ENCODE measurements at regions not wholly inside any gene's neighbourhood (a gene's known extent, or its start where the extent isn't known, plus 50 kb on each side); places are given as distances from the start of the nearest gene placed in this dataset.

DNA sequence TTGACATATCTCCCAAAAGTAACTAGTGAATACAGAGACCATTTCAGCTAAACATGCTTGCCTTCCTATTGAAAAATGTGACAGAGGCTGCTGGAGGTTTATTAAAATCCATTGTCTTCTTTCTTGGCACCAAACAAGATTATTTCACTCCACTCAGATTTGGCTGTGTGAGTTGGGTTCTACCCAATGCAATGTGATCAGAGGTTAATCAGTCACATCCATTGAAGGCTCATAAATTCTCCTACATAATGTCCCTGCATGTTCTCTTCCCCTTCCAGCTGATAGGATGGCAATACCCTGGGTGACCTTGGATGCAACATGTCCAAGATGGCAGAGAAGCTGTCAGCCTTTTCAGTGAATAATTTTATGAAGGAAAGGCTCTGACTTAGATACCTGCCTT, 54.5 kb downstream of the TKTL2 start:
- no peak overlapping the region for H3K27ac ChIP-seq
- ATAC-seq = no peak
- FAIRE-seq = no peak
- POLR2A ChIA-PET = no interaction called here
- H3K4me1 ChIP-seq = no peaks in the 10 kb centered on the region
- no peak overlapping the region for H3K4me2 ChIP-seq
- TF ChIP-seq JUNB (IDR thresholded peaks at IDR 0.05) = no peak
- no peak overlapping the region for H3K4me3 ChIP-seq
- no peak for DNase-seq (ENCODE audit: low read depth in 1 of 2, low spot score in 1 of 2)
- CTCF ChIA-PET = no interaction called here
- no peaks in the 10 kb centered on the region for H3K9me3 ChIP-seq

DNA sequence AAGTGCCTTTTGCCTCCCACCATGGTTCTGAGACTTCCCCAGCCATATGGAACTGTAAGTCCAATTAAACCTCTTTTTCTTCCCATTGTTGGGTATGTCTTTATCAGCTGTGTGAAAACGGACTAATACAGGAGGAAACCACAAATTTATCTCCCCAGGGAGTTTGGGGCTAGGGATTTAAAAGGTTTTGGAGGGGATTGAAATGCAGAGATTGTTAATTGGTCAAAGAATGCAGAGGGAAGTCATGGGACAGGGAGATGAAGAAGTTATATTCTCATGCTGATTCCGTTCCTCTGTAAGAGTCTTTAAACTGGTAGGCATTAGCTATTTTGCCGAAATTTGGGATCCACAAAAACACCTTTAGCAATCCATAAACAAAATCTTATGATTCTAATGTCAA, 57.9 kb downstream of the TKTL2 start:
- WGBS (ENCODE audit: missing lambda C conversion rate) = 14% methylated on average over 3 of the region's 3 CpGs
- CTCF ChIA-PET = no interaction called here
- no peak overlapping the region for H3K4me3 ChIP-seq
- TF ChIP-seq GATA3 (IDR thresholded peaks at IDR 0.05; ENCODE audit: borderline replicate concordance) (no peak), JUNB (IDR thresholded peaks at IDR 0.05) (no peak)
- FAIRE-seq = no peak
- no peaks in the 10 kb centered on the region for H3K9me3 ChIP-seq
- no peak overlapping the region for H3K4me2 ChIP-seq
- no peaks in the 10 kb centered on the region for H3K4me1 ChIP-seq
- ATAC-seq = no peak
- no peak overlapping the region for H3K27ac ChIP-seq
- POLR2A ChIA-PET = no interaction called here
- no peak for DNase-seq (ENCODE audit: low read depth in 1 of 2, low spot score in 1 of 2)

DNA sequence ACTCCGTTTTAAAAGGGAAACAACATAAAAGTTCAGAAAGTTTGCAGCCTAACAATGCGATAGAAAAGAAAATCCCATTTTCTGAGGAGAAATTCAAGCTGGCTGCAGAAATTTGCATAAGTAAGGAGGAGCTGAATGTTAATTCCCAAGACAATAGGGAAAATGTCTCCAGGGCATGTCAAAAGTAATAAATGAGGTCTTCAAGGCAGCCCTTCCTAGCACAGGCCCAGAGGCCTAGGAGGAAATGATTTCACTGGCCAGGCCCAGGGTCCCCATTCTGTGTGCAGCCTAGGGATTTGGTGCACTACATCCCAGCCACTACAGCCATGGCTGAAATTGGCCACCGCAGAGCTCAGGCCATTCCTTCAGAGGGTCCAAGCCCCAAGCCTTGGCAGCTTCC, 59.3 kb downstream of the TKTL2 start:
- H3K4me2 ChIP-seq = no peak overlapping the region
- POLR2A ChIA-PET = no interaction called here
- ATAC-seq (no peak), DNase-seq (ENCODE audit: low read depth in 1 of 2, low spot score in 1 of 2) (no peak), FAIRE-seq (no peak)
- no peaks in the 10 kb centered on the region for H3K4me1 ChIP-seq
- H3K9me3 ChIP-seq = no peaks in the 10 kb centered on the region
- no peak overlapping the region for H3K27ac ChIP-seq
- WGBS (ENCODE audit: missing lambda C conversion rate) = 56% methylated on average over 3 of the region's 3 CpGs
- H3K4me3 ChIP-seq = no peak overlapping the region
- TF ChIP-seq ZC3H11A (IDR thresholded peaks at IDR 0.05) = no peak
- TF ChIP-seq, protein P1, sequence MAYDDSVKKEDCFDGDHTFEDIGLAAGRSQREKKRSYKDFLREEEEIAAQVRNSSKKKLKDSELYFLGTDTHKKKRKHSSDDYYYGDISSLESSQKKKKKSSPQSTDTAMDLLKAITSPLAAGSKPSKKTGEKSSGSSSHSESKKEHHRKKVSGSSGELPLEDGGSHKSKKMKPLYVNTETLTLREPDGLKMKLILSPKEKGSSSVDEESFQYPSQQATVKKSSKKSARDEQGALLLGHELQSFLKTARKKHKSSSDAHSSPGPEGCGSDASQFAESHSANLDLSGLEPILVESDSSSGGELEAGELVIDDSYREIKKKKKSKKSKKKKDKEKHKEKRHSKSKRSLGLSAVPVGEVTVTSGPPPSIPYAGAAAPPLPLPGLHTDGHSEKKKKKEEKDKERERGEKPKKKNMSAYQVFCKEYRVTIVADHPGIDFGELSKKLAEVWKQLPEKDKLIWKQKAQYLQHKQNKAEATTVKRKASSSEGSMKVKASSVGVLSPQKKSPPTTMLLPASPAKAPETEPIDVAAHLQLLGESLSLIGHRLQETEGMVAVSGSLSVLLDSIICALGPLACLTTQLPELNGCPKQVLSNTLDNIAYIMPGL (CRISPR knock-in tag; IDR thresholded peaks at IDR 0.05; ENCODE audit: borderline replicate concordance) = no peak
- no peak for TF ChIP-seq MYC (IDR thresholded peaks at IDR 0.05; ENCODE audit: borderline replicate concordance, low read length)
- no peak for TF ChIP-seq ZSCAN20 (CRISPR knock-in tag; IDR thresholded peaks at IDR 0.05)
- TF ChIP-seq, protein P2, sequence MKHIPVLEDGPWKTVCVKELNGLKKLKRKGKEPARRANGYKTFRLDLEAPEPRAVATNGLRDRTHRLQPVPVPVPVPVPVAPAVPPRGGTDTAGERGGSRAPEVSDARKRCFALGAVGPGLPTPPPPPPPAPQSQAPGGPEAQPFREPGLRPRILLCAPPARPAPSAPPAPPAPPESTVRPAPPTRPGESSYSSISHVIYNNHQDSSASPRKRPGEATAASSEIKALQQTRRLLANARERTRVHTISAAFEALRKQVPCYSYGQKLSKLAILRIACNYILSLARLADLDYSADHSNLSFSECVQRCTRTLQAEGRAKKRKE (CRISPR knock-in tag; IDR thresholded peaks at IDR 0.05; ENCODE audit: low read depth) = no peak
- TF ChIP-seq CEBPB (IDR thresholded peaks at IDR 0.05) = no peak
- TF ChIP-seq SMC3 (IDR thresholded peaks at IDR 0.05) = no peak
- no peak for TF ChIP-seq RCOR1 (IDR thresholded peaks at IDR 0.05; ENCODE audit: low read depth, low read length)
- TF ChIP-seq GATA3 (IDR thresholded peaks at IDR 0.05; ENCODE audit: borderline replicate concordance) = no peak
- CTCF ChIA-PET = no interaction called here

DNA sequence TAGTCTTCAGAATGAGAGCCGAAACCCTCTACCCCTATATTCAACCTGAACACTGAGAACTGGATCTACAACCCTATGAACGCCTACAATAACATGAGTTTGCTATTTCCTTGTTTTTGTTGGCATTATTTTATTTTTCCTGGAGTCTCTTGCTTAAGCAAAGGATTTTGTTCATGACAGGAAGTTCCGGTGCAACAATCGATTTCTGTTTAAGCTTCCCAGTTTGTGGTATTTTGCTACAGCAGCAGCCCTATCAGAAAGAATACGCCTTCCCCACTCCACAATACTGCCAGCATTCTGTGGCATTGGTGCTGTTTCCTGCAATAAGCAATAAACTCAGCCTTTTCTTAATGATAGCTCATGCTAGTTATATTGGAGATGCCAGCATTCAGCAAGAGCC, 60.9 kb downstream of the NPY5R start:
- no peak for DNase-seq (ENCODE audit: low read depth in 1 of 2, low spot score in 1 of 2)
- H3K4me3 ChIP-seq = no peak overlapping the region
- CTCF ChIA-PET = no interaction called here

More for the DNA sequence above, 60.9 kb downstream of the NPY5R start:
- no peaks in the 10 kb centered on the region for H3K4me1 ChIP-seq
- POLR2A ChIA-PET = no interaction called here
- no peaks in the 10 kb centered on the region for H3K9me3 ChIP-seq
- TF ChIP-seq, protein P3, sequence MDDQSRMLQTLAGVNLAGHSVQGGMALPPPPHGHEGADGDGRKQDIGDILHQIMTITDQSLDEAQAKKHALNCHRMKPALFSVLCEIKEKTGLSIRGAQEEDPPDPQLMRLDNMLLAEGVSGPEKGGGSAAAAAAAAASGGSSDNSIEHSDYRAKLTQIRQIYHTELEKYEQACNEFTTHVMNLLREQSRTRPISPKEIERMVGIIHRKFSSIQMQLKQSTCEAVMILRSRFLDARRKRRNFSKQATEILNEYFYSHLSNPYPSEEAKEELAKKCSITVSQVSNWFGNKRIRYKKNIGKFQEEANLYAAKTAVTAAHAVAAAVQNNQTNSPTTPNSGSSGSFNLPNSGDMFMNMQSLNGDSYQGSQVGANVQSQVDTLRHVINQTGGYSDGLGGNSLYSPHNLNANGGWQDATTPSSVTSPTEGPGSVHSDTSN (IDR thresholded peaks at IDR 0.05) = no peak
- TF ChIP-seq GATA3 (IDR thresholded peaks at IDR 0.05; ENCODE audit: borderline replicate concordance) (no peak), RCOR1 (IDR thresholded peaks at IDR 0.05; ENCODE audit: low read depth, low read length) (no peak), ZSCAN20 (CRISPR knock-in tag; IDR thresholded peaks at IDR 0.05) (no peak), MYC (IDR thresholded peaks at IDR 0.05; ENCODE audit: borderline replicate concordance, low read length) (no peak), NR3C1 (IDR thresholded peaks at IDR 0.05) (no peak), CEBPB (IDR thresholded peaks at IDR 0.05) (no peak), TFCP2L1 (CRISPR knock-in tag; IDR thresholded peaks at IDR 0.05) (no peak), NPAS2 (CRISPR knock-in tag; IDR thresholded peaks at IDR 0.05; ENCODE audit: borderline replicate concordance) (no peak), CBX8 (IDR thresholded peaks at IDR 0.05) (no peak), ESRRA (IDR thresholded peaks at IDR 0.05; ENCODE audit: borderline replicate concordance, low read length) (no peak), SREBF2 (IDR thresholded peaks at IDR 0.05) (no peak), CBX2 (IDR thresholded peaks at IDR 0.05; ENCODE audit: borderline replicate concordance, low read depth) (no peak), RNF2 (IDR thresholded peaks at IDR 0.05; ENCODE audit: borderline replicate concordance, low read depth) (no peak), KDM1A (IDR thresholded peaks at IDR 0.05; ENCODE audit: low read depth) (no peak), FOSB (CRISPR knock-in tag; IDR thresholded peaks at IDR 0.05) (no peak)
- TF ChIP-seq, protein P4, sequence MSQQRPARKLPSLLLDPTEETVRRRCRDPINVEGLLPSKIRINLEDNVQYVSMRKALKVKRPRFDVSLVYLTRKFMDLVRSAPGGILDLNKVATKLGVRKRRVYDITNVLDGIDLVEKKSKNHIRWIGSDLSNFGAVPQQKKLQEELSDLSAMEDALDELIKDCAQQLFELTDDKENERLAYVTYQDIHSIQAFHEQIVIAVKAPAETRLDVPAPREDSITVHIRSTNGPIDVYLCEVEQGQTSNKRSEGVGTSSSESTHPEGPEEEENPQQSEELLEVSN (IDR thresholded peaks at IDR 0.05; ENCODE audit: borderline replicate concordance, low read depth) = no peak
- TF ChIP-seq, protein P5, sequence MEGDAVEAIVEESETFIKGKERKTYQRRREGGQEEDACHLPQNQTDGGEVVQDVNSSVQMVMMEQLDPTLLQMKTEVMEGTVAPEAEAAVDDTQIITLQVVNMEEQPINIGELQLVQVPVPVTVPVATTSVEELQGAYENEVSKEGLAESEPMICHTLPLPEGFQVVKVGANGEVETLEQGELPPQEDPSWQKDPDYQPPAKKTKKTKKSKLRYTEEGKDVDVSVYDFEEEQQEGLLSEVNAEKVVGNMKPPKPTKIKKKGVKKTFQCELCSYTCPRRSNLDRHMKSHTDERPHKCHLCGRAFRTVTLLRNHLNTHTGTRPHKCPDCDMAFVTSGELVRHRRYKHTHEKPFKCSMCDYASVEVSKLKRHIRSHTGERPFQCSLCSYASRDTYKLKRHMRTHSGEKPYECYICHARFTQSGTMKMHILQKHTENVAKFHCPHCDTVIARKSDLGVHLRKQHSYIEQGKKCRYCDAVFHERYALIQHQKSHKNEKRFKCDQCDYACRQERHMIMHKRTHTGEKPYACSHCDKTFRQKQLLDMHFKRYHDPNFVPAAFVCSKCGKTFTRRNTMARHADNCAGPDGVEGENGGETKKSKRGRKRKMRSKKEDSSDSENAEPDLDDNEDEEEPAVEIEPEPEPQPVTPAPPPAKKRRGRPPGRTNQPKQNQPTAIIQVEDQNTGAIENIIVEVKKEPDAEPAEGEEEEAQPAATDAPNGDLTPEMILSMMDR (IDR thresholded peaks at IDR 0.05) = no peak
- FAIRE-seq (no peak), ATAC-seq (no peak)
- H3K27ac ChIP-seq = no peak overlapping the region
- peak overlapping the region; percentile 33; the same call in 2 of the 3 replicates for H3K4me2 ChIP-seq
- whole genome bisulfite sequencing (ENCODE audit: missing lambda C conversion rate) = 20% methylated on average over 5 of the region's 5 CpGs

Data from A549 (cell line).